Femur (tissue), 1 donor: ENCODE measurements at regions not wholly inside any gene's neighbourhood (a gene's known extent, or its start where the extent isn't known, plus 50 kb on each side); places are given as distances from the start of the nearest gene placed in this dataset.
"Not testable (repeated sequence)": the region's sequence is repeated elsewhere in the genome, so short reads cannot be mapped to it uniquely, and the experiment has no call there.

Experiments
- DNase-seq: peaks from one replicate; pipeline ENCODE4 v3.0.0-alpha.2; 2017

DNA sequence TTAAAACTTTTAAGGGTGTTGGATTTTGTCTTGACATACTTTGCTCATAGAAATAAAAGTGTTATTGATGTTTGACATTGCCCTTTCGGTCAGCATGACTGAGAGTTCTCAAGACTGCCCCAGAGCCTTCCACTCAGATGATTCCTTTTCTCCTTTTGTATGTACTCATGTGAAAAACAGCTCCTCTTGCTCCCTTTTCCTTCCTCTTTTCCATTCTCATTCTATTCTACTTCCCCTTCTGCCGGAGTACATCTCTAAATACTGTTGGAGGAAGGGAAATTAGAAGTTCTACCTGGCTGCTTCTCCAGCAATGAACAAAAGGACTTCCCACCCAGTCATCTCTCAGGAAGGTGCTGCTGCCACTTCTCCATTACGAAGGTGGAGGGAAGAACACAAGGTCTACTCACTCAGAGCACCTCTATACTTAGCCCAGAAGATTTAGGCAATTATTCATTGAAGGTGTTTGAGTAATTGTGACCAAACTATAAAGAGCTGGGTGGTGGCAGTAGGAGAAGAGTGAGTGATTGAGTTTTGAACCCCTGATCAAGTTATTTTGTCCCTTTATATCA lies 163.8 kb upstream of the MBNL1 start:
- no peak for DNase-seq

DNA sequence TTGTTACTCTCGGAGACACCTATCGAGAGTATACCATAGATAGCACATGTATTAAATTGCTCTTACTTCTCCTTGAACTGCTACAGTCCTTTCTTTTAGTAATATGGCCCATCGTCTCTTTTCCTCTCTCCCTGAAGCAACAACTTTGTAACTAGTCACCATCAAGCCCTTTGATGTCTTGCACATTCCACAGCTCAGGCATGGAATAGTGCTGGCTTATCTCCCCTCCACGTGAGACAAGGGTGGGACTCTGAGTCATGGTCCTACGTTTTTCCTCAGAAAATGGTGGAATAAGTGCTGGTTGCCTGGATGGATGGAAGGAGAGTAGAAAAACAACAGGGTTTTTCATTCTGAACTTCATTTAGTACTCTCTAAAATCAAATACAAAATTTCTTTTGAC lies 163.3 kb upstream of the MBNL1 start:
- DNase-seq = no peak

DNA sequence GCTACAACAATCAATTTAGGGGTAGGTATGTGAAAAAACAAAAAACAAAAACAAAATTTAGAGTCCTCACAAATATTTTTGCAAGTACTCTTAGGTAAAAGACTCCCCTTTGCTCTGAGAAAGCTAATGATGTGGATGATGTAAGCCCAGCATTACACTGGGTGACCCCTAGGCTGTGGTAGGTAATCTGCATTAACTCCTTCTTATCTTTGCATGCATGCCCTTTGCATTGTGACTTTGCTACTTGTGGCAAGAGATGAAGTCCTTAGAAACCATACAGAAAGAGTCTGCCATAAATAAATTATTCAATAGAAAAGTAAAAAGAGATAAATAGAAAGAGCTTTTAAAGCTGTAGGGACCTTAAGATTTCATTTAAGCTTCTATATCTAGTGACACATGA lies 159.7 kb upstream of the MBNL1 start:
- no peak for DNase-seq

DNA sequence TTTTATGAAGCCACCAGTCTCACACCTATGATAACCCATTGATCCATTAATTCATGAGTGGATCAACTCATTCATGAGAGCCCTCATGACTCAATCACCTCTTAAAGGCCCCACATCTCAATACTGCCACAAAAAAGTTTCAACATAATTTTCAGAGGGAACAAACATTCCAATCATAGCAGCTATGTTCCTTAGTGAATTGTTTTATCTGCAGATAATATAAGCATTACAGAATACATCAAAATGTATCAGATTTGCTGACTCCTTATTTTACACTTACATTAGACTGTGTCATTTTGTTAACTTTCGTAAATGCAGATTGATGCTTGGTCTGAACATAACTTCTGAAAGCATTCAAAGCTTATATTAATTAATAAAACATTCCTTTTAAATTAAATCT lies 155.3 kb upstream of the MBNL1 start:
- no peak for DNase-seq

DNA sequence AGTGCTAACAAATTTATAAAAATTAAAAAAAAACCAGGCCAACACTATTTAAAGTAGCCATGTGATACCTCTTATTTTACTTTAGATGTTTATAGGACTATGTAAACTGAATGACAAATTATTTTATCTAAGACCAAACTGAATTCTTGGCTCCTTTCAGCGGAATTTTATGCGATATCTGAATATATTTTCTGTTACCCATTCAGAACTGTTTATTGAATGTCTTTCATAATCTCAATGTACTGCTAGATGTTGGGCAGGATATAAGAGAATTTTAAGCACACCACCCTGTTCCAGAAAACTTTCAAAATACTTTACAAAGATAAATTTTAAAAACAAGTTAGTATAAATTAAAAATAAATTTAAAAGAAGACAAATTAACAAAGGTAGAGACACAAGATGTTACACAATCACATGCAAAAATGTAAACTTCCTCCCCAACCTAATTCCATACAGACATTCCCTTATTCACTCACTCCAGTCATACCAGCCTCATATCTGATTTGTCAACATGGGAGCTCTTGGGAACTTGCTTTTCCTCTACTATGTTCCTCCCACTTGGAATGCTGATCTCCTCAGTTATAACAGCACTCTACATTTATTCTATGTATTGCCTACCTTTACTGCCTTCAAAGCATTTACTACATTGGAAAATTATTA lies 154.6 kb upstream of the MBNL1 start:
- DNase-seq = no peak

DNA sequence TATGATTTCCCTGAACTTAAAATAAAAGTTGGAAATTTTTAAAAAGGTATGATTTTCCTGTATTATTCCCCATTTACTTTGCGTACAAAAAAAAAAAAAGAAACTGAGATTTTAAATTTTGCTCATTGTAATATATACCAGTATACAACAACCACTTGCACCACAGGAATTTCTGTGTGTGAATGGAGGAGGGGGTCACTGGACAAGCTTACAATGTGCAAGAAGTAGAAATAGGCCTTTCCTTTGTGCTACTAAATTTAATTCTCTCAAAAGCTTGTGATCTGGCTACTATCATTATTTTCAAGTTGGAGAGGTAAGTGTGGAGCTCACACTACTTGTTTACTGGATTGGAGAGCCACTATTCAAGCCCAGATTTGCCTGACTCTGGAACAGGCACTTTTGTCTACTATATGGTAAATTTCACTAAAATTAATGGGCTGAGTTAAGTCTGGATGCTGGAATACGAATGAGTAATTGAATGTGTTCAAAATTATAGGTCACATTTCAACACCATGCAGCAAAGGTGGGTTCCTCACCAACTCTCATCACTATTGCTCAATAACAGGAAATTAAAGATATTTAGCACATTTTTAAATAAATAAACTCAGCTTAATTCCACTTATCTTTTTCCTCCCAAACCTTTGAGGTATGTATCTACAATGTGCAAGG lies 148.0 kb upstream of the MBNL1 start:
- no peak for DNase-seq

DNA sequence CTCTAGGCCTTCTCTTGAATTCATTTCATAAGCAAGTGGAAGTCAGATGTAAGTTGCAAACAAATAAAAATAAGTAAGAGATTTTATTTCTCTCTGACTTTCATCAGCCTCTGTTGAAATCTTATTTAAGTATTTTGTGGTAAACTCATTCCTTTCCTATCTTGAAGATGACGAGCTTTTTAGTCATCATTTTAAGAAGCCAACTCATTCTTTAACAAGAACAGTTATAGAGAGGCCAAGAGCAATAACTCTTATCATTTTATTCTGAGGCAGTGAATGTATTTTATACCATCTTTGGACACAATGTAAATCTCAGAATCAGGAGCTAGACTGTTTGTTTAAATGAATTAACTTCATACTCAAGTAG lies 147.5 kb upstream of the MBNL1 start:
- DNase-seq = no peak

DNA sequence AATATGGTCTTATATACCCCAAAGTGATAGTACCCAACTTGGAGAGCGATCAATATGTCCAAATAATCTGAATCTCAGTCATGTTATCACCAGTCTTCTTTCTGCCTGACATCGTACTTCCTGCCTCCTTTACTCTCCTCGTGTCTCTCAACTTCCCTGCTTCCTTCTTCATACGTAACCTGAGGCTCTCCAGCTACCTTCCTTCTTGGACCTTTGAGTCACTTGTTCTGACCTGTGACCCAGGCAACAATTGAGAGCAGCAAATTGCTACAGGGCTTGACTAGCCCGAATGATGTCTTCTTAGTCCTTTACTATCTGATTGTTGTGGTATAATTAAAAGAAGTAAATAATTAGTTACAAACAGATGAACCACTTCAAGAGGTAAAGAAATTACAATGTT lies 145.9 kb upstream of the MBNL1 start:
- no peak for DNase-seq

DNA sequence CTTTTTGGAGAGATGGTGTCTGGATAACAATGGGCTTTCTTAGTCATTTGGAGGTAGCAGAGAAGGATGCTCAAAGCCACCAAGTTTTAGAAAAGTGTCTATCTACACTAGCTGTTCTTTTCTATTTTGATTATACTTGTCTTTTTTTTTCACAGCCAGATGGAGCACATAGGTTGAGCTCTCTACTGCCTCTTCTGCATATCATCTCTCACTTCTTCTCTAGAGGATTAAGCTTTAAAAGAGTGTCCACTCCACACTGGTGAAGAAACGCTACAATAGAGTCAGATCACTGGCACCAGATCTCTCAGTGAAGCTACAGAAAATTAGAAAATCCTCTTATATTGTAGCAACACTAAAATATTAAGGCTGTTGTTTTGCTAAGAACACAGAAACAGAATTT lies 145.3 kb upstream of the MBNL1 start:
- no peak for DNase-seq

DNA sequence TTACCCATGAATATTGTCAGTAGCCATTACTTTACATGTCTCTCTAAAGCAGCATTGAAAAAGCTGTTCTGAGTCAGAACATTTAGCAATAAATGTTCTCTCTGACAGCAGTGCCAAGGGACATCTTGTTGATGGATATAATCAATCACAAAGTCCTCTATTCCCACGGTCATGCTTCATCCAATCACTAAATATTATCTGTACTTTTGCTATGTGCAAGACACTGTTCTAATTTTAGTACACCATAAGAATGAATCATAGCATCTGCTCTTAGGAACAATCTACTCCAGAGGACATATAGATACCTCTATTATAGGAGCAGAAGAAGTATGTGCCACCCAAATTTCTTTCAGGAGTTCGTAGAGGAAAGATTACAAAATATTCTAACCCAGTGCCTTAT lies 142.5 kb upstream of the MBNL1 start:
- no peak for DNase-seq

DNA sequence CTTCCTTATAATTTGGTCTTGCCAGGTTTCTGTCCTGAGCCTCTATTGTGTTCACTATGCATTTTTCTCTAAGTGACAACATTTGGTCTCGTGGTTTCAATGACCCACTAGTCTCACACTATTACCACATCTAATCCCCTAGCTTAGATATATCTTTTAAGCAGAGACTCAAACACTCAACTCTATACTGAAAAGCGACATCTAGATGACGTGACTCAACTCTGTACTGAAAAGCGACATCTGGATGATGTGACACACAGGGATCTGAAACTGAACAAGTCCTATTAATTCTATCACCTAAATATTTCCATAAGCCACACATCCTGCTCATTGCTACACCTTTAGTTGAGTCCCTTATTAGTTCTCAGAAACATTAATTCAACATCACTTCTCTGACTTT lies 141.7 kb upstream of the MBNL1 start:
- no peak for DNase-seq

DNA sequence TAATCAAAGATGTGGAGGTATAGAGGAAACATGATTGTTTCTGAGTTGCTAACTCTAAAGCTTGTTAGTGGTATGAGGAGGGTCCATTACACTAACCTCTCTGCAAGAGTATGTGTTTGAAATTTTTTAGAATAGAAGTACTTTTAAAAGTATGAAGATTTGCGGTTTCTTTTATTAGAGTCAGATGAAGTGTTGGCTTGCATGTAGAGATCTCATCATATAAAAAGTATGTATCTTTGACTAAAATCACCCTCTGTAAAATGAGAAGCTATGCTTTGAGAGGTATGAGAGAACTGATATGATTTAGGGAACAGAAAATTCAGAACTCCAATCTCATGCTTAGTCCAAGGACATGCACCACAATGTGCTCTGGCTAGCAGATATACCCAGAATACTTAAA lies 140.4 kb upstream of the MBNL1 start:
- no peak for DNase-seq

DNA sequence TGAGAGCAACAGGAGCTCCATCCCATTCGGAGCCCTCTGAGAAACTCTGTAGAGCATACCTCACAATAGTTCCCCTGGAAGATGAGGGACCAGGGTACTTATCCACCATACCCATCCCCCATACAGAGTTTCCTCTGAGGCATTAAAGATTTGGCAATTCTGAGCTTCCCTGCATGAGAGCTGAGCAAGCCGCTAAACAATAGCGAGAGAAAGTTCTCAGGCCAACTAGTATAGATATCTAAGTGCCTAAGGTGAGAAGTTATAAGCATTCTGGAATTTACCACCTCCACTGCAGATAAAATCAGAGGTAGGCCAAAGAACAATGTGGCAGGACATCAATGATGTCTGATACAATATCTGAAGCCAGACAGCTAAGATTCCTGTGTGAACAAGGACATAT lies 129.1 kb upstream of the MBNL1 start:
- DNase-seq = no peak

DNA sequence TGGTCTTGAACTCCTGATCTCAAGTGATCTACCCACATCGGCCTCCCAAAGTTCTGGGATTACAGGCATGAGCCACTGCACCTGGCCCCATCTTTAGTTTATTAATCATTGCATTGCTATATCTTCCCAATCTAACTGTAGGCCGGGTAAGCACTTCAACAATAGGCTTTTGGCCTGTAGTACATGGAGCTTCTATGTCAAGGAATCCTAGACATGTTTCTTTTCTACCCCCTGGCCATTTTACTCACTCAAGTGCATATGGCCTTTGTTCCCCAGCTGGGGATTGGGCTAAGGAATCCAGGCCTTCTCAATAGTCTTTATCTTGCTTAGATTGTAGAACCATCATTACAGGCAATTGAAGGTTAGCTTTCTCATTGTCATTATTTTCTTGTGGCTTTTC lies 122.3 kb upstream of the MBNL1 start:
- DNase-seq = no peak

DNA sequence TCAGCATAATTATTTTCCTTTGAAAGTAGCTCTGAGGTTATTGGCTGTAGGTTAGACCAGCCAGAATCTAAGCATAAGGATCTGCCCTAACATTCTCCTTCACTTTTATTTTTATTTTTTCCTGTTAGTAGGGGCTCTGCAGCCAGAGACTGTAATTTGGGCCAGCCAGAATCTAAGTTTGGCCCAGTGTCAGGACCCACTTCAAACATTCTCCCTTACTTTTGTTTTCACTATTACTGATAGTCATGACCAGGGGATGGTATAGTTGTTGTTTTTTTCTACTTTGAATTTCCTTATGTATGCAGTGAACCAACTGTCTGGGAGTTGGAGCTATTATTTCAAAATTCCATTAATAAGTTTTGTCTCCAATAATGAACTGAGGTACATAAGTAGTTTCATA lies 121.0 kb upstream of the MBNL1 start:
- no peak for DNase-seq

DNA sequence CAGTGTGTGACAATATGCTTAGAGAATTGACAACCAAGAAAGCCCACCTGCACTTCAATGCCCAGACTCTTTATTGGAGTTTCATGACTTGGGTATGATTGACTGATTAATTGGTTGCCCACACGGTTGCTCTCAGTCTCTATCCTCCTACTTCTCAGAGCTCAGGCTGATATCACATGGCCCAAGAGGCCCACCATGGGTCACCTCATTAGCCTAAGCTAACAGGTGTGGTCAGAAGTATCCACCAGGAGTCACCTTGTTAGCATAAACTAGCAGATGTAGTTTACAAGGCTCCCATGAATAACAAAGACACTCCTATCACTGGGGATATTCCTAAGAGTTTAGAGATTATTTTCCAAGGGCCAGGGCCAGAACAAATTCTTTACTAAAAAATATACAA lies 120.2 kb upstream of the MBNL1 start:
- DNase-seq = no peak

DNA sequence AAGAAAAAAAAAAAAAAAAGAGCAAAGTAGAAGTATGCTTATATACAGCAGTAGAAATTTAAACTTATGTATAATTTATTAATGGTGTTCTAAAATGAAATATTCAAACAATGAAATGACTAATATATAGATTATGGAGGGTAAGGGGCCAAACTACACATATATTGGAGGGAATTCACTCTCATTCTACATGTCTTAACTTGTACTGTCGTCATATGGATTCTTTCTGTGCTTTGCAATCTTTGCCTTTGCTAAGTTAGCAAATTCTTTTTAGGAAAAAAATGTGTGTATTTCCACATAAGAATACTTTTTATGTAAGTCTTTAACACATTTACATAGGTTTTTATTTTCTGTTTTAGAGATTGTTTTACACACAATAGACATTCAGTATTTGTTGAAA lies 118.9 kb upstream of the MBNL1 start:
- DNase-seq = no peak

DNA sequence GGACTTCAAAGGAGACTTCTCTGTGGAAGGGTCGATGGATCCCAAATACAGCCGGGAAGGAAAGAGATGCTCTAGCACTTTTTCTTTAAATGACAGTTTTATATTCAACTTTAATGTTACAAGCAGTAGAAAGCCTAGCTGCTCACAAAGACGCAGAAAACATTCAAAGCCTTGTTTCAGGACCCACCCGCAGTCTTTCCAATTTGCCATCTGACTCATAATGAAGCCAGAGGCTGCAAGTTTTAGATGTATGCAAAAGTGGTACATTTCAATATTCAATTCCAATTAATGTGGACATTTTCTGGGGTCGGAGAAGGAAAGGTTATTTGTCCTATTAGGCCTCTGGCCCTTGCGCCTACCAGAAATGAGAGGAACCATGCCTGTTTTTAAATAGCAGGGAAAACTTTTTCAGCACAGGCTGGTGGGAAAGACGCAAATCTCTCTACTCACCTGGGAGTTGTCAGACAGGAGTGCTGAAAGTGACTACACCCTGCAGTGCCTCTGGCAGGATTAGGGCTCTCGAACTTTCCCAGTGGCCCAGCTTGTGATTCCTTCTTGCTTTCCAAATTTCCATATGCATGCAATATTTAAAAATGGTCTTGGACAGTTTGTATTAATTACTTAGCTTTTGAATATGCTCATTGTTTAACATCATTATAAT lies 117.4 kb upstream of the MBNL1 start:
- no peak for DNase-seq

DNA sequence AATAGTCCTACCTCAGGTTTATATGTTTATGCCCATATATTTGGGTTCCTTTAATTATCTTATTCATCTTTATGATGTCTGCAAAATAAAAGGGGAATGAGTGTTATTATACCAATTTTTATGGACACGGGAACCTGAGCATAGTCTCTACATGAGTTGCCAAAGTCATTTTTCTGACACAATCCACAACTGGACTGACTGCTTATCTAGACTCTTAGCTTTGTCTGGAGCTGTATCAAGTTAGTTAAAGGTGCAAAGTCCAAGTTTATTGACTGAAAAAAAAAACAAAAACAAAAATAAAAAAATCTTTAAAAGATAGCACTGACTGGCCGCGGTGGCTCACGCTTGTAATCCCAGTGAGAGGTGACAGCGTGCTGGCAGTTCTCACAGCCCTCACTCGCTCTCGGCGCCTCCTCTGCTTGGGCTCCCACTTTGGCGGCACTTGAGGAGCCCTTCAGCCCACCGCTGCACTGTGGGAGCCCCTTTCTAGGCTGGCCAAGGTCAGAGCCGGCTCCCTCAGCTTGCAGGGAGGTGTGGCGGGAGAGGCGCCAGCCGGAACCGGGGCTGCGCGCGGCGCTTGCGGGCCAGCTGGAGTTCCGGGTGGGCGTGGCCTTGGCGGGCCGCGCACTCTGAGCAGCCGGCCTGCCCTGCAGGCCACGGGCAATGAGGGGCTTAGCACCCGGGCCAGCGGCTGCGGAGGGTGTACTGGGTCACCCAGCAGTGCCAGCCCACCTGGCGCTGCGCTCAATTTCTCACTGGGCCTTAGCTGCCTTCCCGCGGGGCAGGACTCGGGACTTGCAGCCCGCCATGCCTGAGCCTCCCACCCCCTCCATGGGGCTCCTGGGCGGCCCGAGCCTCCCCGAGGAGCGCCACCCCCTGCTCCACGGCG lies 116.6 kb upstream of the MBNL1 start:
- not testable (repeated sequence) for DNase-seq

DNA sequence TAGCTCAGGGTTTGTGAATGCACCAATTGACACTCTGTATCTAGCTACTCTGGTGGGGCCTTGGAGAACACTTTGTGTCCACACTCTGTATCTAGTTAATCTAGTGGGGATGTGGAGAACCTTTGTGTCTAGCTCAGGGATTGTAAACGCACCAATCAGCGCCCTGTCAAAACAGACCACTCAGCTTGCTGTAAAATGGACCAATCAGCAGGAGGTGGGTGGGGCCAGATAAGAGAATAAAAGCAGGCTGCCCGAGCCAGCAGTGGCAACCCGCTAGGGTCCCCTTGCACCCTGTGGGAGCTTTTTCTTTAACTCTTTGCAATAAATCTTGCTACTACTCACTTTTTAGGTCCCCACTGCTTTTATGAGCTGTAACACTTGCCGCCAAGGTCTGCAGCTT lies 115.6 kb upstream of the MBNL1 start:
- not testable (repeated sequence) for DNase-seq

DNA sequence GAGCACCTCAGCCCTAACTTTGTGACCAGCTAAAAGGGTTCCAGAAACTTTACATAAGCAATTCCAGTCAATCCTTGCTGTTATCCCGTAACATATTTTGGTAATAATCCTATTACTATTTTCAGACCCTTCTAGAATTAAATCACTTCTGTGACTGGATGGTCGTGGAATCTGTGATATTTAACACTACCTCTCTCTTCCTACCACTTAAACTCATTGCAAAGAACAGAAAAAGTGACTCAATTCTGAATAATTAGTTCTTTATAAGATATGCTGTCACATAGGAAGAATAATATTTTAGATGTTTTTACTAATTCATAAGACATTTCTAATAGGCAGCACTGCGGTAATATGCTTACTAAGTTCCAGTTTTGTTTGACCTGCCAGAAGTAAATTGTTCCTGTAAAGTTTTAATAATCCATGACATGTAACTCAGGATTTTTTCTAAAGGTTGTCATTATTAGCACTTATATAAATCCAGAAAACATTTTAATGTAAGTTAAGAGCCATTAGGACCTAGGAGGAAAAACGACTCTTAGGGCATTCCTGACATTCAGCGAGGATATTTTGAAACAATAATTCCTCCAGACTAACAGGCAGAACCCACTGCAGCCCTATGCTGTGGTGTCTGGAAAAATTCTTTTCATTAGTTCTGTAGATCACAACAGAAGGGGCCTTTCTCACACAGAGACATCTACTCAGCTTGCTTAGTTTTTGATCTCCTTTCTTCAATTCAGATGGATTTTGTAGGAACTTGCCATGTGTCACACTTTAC lies 113.3 kb upstream of the MBNL1 start:
- DNase-seq = no peak

DNA sequence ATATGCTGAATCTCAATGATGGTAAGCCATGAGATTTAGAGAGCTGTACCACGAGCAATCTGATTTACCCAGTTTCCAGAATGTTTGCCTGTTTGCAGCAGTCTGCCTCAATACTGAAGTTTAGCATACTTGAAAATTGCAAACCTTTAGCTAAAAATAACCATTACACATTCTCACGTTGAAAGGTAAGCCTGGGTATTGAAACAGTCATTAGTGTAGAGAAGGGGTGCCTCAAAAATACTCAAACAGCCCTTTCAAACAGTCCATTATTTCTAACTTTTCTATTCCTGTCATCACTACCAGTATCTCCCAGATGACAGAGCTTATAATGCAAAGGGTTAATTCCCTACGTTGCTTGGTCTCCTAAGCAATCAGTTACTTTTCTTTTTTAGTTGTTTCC lies 111.8 kb upstream of the MBNL1 start:
- no peak for DNase-seq
